ENCODE measurements at regions not wholly inside any gene's neighbourhood (a gene's known extent, or its start where the extent isn't known, plus 50 kb on each side); places are given as distances from the start of the nearest gene placed in this dataset.

GRCh38 chr6:140320081-140321080 is 945.9 kb upstream of the CITED2 start:
- no peak for DNase-seq (ENCODE audit: low read depth)

GRCh38 chr6:140319209-140319608 is 944.8 kb upstream of the CITED2 start:
- DNase-seq (ENCODE audit: low read depth) = peak; percentile 26

- DNase-seq (ENCODE audit: low read depth) = no peak
Observed at GRCh38 chr6:140318408-140318807, 944.0 kb upstream of the CITED2 start.

GRCh38 chr6:140317950-140318349 is 943.5 kb upstream of the CITED2 start:
- DNase-seq (ENCODE audit: low read depth) = no peak

GRCh38 chr6:140316966-140317365 is 942.5 kb upstream of the CITED2 start:
- no peak for DNase-seq (ENCODE audit: low read depth)

GRCh38 chr6:140314682-140315081 is 940.2 kb upstream of the CITED2 start:
- no peak for DNase-seq (ENCODE audit: low read depth)

GRCh38 chr6:140311146-140311545 is 936.7 kb upstream of the CITED2 start:
- DNase-seq (ENCODE audit: low read depth) = peak; percentile 3

- DNase-seq (ENCODE audit: low read depth) = no peak
Observed at GRCh38 chr6:140303218-140303949, 928.9 kb upstream of the CITED2 start.

- DNase-seq (ENCODE audit: low read depth) = no peak
Observed at GRCh38 chr6:140300331-140300730, 925.9 kb upstream of the CITED2 start.

- DNase-seq (ENCODE audit: low read depth) = no peak
Observed at GRCh38 chr6:140289186-140289585, 914.7 kb upstream of the CITED2 start.

- no peak for DNase-seq (ENCODE audit: low read depth)
Observed at GRCh38 chr6:140285998-140286690, 911.7 kb upstream of the CITED2 start.

- DNase-seq (ENCODE audit: low read depth) = no peak
Observed at GRCh38 chr6:140285471-140285870, 911.0 kb upstream of the CITED2 start.

GRCh38 chr6:140284871-140285270 is 910.4 kb upstream of the CITED2 start:
- DNase-seq (ENCODE audit: low read depth) = no peak

- no peak for DNase-seq (ENCODE audit: low read depth)
Observed at GRCh38 chr6:140283197-140283596, 908.7 kb upstream of the CITED2 start.

- DNase-seq (ENCODE audit: low read depth) = no peak
Observed at GRCh38 chr6:140281767-140282166, 907.3 kb upstream of the CITED2 start.

GRCh38 chr6:140281236-140281635 is 906.8 kb upstream of the CITED2 start:
- peak; percentile 12 for DNase-seq (ENCODE audit: low read depth)

- DNase-seq (ENCODE audit: low read depth) = peak; percentile 71
Observed at GRCh38 chr6:140276719-140277118, 902.3 kb upstream of the CITED2 start.

- no peak for DNase-seq (ENCODE audit: low read depth)
Observed at GRCh38 chr6:140276133-140276532, 901.7 kb upstream of the CITED2 start.

GRCh38 chr6:140275725-140276124 is 901.3 kb upstream of the CITED2 start:
- peak; percentile 33 for DNase-seq (ENCODE audit: low read depth)

GRCh38 chr6:140274548-140274947 is 900.1 kb upstream of the CITED2 start:
- no peak for DNase-seq (ENCODE audit: low read depth)

- DNase-seq (ENCODE audit: low read depth) = no peak
Observed at GRCh38 chr6:140271759-140272377, 897.4 kb upstream of the CITED2 start.

- DNase-seq (ENCODE audit: low read depth) = peak; percentile 7
Observed at GRCh38 chr6:140269591-140270165, 895.2 kb upstream of the CITED2 start.
